ENCODE measurements at regions not wholly inside any gene's neighbourhood (a gene's known extent, or its start where the extent isn't known, plus 50 kb on each side); places are given as distances from the start of the nearest gene placed in this dataset.

DNA sequence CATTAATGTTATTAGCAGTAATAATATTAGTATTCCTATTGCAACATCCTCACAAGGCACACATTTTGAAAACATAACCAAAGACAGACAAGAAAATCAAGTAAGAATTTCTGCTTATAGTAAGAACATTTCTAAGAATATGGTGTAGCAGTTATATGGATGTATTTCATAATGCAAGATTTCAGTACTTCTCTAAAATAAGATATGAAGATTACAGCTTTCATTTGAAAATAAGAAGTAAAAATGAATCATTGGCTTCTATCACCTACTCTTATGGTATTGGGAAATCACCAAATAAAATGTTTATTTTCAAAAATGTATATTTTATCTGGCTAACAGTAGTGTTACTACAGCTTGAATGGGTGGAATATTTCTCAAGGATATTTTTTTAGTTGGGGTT is 103.8 kb upstream of the USP25 start:
- TF ChIP-seq EZH2 (IDR thresholded peaks at IDR 0.05; ENCODE audit: insufficient read depth, low read length): no peak
- TF ChIP-seq, protein P1, sequence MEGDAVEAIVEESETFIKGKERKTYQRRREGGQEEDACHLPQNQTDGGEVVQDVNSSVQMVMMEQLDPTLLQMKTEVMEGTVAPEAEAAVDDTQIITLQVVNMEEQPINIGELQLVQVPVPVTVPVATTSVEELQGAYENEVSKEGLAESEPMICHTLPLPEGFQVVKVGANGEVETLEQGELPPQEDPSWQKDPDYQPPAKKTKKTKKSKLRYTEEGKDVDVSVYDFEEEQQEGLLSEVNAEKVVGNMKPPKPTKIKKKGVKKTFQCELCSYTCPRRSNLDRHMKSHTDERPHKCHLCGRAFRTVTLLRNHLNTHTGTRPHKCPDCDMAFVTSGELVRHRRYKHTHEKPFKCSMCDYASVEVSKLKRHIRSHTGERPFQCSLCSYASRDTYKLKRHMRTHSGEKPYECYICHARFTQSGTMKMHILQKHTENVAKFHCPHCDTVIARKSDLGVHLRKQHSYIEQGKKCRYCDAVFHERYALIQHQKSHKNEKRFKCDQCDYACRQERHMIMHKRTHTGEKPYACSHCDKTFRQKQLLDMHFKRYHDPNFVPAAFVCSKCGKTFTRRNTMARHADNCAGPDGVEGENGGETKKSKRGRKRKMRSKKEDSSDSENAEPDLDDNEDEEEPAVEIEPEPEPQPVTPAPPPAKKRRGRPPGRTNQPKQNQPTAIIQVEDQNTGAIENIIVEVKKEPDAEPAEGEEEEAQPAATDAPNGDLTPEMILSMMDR (IDR thresholded peaks at IDR 0.05; ENCODE audit: insufficient read depth, low read depth, low read length): no peak

Measured in astrocyte (in vitro differentiated cells and primary cell).